MCF 10A (cell line): ENCODE measurements at regions not wholly inside any gene's neighbourhood (a gene's known extent, or its start where the extent isn't known, plus 50 kb on each side); places are given as distances from the start of the nearest gene placed in this dataset.

Experiments
- BruUV-seq: library from RNA; stranded (reverse); fragments of 400-500 nt; replicated peaks from 2 replicates; lab custom pipeline; 2021; lab: Mats Ljungman, UMichigan
- CTCF ChIA-PET: fragments of 300-600 bp; sonication (Branson Sonifier 250); formaldehyde crosslinking; extraction: SDS; loops from one replicate; lab custom pipeline; 2021; ENCODE audit warnings: antibody characterized with exemption, inconsistent platforms; lab: Yijun Ruan, JAX
- POLR2A ChIA-PET: fragments of 300-600, 350-650 bp; sonication (Branson Sonifier 250); formaldehyde crosslinking; extraction: SDS; loops from one replicate; lab custom pipeline; 2020; ENCODE audit warnings: antibody characterized with exemption, inconsistent platforms; lab: Yijun Ruan, JAX
- DNase-seq: peaks from one replicate; pipeline ENCODE4 v3.0.0-alpha.2; 2018; ENCODE audit not compliant: unreplicated experiment
- H3K27ac Mint-ChIP-seq: one replicate; pipeline ENCODE4 v1.8.0; 2022; ENCODE audit warnings: mild to moderate bottlenecking, low read depth, mixed read lengths; ENCODE audit not compliant: unreplicated experiment
- H3K27me3 Mint-ChIP-seq: one replicate; pipeline ENCODE4 v1.8.0; 2022; ENCODE audit warnings: mixed read lengths; ENCODE audit not compliant: insufficient read depth, unreplicated experiment
- H3K36me3 Mint-ChIP-seq: one replicate; pipeline ENCODE4 v1.8.0; 2022; ENCODE audit warnings: mild to moderate bottlenecking, moderate library complexity, mixed read lengths; ENCODE audit not compliant: insufficient read depth, unreplicated experiment
- H3K4me1 Mint-ChIP-seq: one replicate; pipeline ENCODE4 v1.8.0; 2022; ENCODE audit warnings: mixed read lengths; ENCODE audit not compliant: insufficient read depth, unreplicated experiment
- H3K4me3 Mint-ChIP-seq: one replicate; pipeline ENCODE4 v1.8.0; 2022; ENCODE audit warnings: mild to moderate bottlenecking, moderate library complexity, mixed read lengths; ENCODE audit not compliant: unreplicated experiment
- H3K9me3 Mint-ChIP-seq: one replicate; pipeline ENCODE4 v1.8.0; 2022; ENCODE audit warnings: mixed read lengths; ENCODE audit not compliant: unreplicated experiment
- intact Hi-C: fragments of 100-400 bp; cut with micrococcal nuclease; formaldehyde crosslinking; loops from 2 replicates; pipeline ENCODE4 v1.14.1; 2022
- TF ChIP-seq, protein P1 (sequence below): fragments of 200-600 bp; IDR thresholded peaks from one replicate; pipeline ENCODE4 v1.8.0; 2022; ENCODE audit warnings: antibody characterized with exemption, mild to moderate bottlenecking; ENCODE audit not compliant: unreplicated experiment

DNA sequence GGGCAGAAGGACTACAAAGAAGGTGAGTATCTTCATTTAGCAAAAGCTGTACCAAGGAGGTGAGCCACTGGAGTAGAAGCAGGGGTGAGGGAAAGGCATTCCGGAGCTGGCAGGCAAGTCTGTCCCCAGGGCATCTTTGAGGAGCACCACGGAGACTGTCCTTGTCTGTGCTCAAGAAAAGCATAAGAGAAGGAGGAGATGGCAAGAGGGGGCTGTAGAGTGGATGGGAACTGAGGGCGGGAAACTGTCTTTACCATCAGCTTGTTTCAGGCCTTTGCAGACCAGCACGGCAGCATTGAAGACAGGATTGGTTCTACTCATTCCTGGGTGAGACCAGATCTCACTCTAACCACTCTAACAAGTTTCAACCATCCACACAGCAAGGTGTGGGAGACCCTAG is 355.8 kb downstream of the AJAP1 start:
- Mint-ChIP-seq H3K4me1 (no peaks in the 10 kb centered on the region), H3K27me3 (no peaks in the 10 kb centered on the region), H3K4me3 (no peak overlapping the region), H3K36me3 (no peaks in the 10 kb centered on the region), H3K9me3 (peaks cover 15% of the 10 kb centered on the region), H3K27ac (no peak overlapping the region)
- CTCF ChIA-PET = no interaction called here
- TF ChIP-seq, protein P1, sequence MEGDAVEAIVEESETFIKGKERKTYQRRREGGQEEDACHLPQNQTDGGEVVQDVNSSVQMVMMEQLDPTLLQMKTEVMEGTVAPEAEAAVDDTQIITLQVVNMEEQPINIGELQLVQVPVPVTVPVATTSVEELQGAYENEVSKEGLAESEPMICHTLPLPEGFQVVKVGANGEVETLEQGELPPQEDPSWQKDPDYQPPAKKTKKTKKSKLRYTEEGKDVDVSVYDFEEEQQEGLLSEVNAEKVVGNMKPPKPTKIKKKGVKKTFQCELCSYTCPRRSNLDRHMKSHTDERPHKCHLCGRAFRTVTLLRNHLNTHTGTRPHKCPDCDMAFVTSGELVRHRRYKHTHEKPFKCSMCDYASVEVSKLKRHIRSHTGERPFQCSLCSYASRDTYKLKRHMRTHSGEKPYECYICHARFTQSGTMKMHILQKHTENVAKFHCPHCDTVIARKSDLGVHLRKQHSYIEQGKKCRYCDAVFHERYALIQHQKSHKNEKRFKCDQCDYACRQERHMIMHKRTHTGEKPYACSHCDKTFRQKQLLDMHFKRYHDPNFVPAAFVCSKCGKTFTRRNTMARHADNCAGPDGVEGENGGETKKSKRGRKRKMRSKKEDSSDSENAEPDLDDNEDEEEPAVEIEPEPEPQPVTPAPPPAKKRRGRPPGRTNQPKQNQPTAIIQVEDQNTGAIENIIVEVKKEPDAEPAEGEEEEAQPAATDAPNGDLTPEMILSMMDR = no peak
- POLR2A ChIA-PET = no interaction called here
- no TSS peak for BruUV-seq
- intact Hi-C loops = no loop called here
- no peak for DNase-seq

DNA sequence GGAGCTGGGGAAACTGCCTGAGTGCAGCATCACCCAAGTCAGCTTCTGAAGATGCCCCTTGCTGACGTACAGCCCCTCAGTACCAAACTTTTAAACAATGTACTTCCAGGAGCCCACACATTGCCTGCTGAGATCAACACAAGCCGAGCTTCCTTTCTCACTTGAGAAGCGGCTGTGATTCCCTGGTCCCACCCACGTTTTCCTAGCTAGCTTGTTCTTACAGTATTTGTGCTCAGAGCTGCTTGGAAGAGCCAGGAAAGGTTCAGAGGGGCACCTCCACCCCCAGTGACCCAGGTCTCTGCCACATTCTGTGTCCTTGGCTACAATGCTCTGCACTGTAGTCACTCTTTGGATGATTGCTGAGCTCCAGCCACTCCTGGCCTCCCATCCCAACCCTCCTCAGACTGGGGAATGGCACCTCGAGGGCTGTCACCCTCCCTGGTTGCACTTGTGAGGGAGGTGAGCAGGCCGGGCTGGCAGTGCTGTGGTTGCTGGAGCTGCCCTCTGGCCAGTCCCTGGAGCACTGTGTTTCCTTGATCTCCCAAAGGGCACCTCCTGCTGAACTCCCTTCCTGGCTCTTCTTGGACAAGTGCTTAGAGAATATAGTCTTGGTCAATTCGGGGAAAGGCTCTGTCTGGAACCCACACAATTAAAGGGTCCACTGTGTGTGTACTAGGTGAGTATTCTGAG is 355.1 kb downstream of the AJAP1 start:
- ChIA-PET POLR2A (no interaction called here), CTCF (no interaction called here)
- intact Hi-C loops = no loop called here
- peaks cover 22% of the 10 kb centered on the region for H3K9me3 Mint-ChIP-seq
- no peak overlapping the region for H3K27ac Mint-ChIP-seq
- H3K27me3 Mint-ChIP-seq = no peaks in the 10 kb centered on the region
- BruUV-seq = no TSS peak
- H3K4me1 Mint-ChIP-seq = no peaks in the 10 kb centered on the region
- H3K4me3 Mint-ChIP-seq = no peak overlapping the region
- TF ChIP-seq, protein P1 = no peak
- no peak for DNase-seq
- H3K36me3 Mint-ChIP-seq = no peaks in the 10 kb centered on the region

DNA sequence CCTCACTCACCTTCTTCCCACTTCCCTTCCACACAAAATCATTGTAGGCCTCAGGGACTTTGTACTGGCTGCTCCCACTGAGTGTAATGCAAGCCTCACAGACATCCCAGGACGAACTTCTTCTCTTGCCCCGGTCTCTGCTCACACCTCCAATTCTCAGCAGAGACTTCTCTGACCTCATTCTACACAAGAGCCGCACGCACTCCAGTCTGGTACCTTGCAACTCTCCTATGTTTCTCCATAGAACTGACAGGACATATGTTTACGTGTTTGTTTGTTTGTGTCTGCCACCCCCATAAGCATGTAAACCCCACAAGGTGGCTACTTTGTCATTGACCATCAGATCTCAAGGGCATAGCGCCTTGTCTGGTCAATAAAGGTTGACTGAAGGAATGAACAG is 350.8 kb downstream of the AJAP1 start:
- CTCF ChIA-PET = no interaction called here
- DNase-seq = no peak
- Mint-ChIP-seq H3K4me3 (no peak overlapping the region), H3K9me3 (peaks cover 36% of the 10 kb centered on the region), H3K36me3 (no peaks in the 10 kb centered on the region), H3K27me3 (no peaks in the 10 kb centered on the region), H3K27ac (no peak overlapping the region), H3K4me1 (no peaks in the 10 kb centered on the region)
- POLR2A ChIA-PET = no interaction called here
- TF ChIP-seq, protein P1 = no peak
- BruUV-seq = no TSS peak
- intact Hi-C loops = no loop called here

DNA sequence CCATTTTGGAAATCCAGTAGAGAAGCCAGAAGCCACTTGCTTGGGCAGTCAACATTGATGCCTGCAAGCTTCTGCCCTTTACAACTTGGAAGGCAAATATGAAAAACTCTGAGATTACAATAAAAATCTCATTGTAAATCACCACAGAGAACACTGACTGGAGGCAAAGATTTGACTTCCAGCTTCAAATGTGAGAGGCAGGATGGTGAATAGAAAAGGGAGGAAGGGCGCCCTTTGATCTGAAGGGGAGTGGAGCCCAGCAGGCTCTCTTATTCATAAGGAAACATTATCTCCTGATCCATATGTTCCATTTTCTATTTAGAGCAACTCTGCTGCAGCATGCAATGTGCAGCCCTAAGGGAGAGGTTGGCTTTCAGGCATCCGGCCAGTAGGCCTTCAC is 348.3 kb downstream of the AJAP1 start:
- Mint-ChIP-seq H3K27ac (no peak overlapping the region), H3K9me3 (peaks cover 48% of the 10 kb centered on the region), H3K36me3 (no peaks in the 10 kb centered on the region), H3K27me3 (no peaks in the 10 kb centered on the region), H3K4me1 (no peaks in the 10 kb centered on the region), H3K4me3 (no peak overlapping the region)
- DNase-seq = no peak
- TF ChIP-seq, protein P1 = no peak
- ChIA-PET CTCF (no interaction called here), POLR2A (no interaction called here)
- no TSS peak for BruUV-seq
- intact Hi-C loops = no loop called here
